K562 (cell line): ENCODE measurements at regions not wholly inside any gene's neighbourhood (a gene's known extent, or its start where the extent isn't known, plus 50 kb on each side); places are given as distances from the start of the nearest gene placed in this dataset.
"Not testable (repeated sequence)": the region's sequence is repeated elsewhere in the genome, so short reads cannot be mapped to it uniquely, and the experiment has no call there.

Experiments
- ATAC-seq: fragments of 200-7000 bp; cut with Tn5 transposase; 3 replicates; pipeline ENCODE4 v1.9.1; 2020; ENCODE audit warnings: moderate library complexity
- BruUV-seq: library from RNA; stranded (reverse); fragments of 400-500 nt; replicated peaks from 2 replicates; lab custom pipeline; 2021; lab: Mats Ljungman, UMichigan
- CTCF ChIA-PET: fragments of 300-600 bp; formaldehyde crosslinking; extraction: SDS; loops from one replicate; lab custom pipeline; 2021; ENCODE audit warnings: low intra/inter-chr PET ratio; lab: Yijun Ruan, JAX
- POLR2A ChIA-PET: fragments of 300-600, 350-650 bp; sonication (Branson Sonifier 250); formaldehyde crosslinking; extraction: SDS; loops from one replicate; lab custom pipeline; 2021; ENCODE audit warnings: antibody characterized with exemption, inconsistent platforms; lab: Yijun Ruan, JAX
- DNase-seq, 4 experiments: peaks; one replicate each; pipeline versions ENCODE4 v3.0.0 to v3.0.0-alpha.2; 2011 to 2018; ENCODE audit warnings: low spot score in 3 of 4, mixed read lengths in 3 of 4; ENCODE audit errors: extremely low read depth in 1 of 4
- FAIRE-seq: peaks from 2 replicates; lab custom pipeline; 2011; peaks lifted over from hg19 to GRCh38; lab: Jason Lieb, UNC
- H2AFZ ChIP-seq: 2 replicates; pipeline ENCODE4 v1.6.0; 2011; ENCODE audit warnings: low read depth, low read length, control low read depth, inconsistent platforms
- H3K27ac ChIP-seq: fragments of 200-600 bp; 3 replicates; pipeline ENCODE4 v1.8.0; 2011; ENCODE audit warnings: low read depth, mild to moderate bottlenecking, control low read depth, inconsistent platforms, low read length, moderate library complexity, mixed read lengths; ENCODE audit errors: extremely low read depth
- H3K27me3 ChIP-seq, 2 experiments: fragments of 300-600 bp in 1 of 2; 2 replicates in 1 of 2; 3 replicates in 1 of 2; pipeline versions ENCODE4 v1.6.0 to v1.8.0; 2011; ENCODE audit warnings: inconsistent platforms in 2 of 2, low read length in 2 of 2, mild to moderate bottlenecking in 1 of 2, mixed read lengths in 1 of 2, moderate library complexity in 1 of 2; ENCODE audit not compliant: control insufficient read depth in 2 of 2, insufficient read depth in 2 of 2
- H3K36me3 ChIP-seq: fragments of 300-600 bp; 3 replicates; pipeline ENCODE4 v1.8.0; 2011; ENCODE audit warnings: mild to moderate bottlenecking, low read length, inconsistent platforms; ENCODE audit not compliant: control insufficient read depth, insufficient read depth
- H3K4me1 ChIP-seq, 2 experiments: fragments of 200-600 bp in 1 of 2; replicated peaks in 1 of 2; 2 replicates in 1 of 2; 3 replicates in 1 of 2; pipeline versions ENCODE4 v1.5.1 to v1.8.0; 2011; ENCODE audit warnings: inconsistent platforms in 2 of 2, low read length in 2 of 2, mild to moderate bottlenecking in 1 of 2, mixed read lengths in 1 of 2, moderate library complexity in 1 of 2; ENCODE audit not compliant: control insufficient read depth in 2 of 2, insufficient read depth in 2 of 2
- H3K4me2 ChIP-seq: 2 replicates; pipeline ENCODE4 v1.6.1; 2011; ENCODE audit warnings: low read length, control low read depth, inconsistent platforms, mixed read lengths; ENCODE audit not compliant: insufficient read depth
- H3K4me3 ChIP-seq: fragments of 200-600 bp; sonication (generic), shearing (Covaris generic); 2 replicates; pipeline ENCODE4 v1.5.1; 2016; ENCODE audit warnings: control low read depth, inconsistent platforms
- H3K79me2 ChIP-seq: fragments of 200-600 bp; 3 replicates; pipeline ENCODE4 v1.8.0; 2011; ENCODE audit warnings: low read length, inconsistent platforms; ENCODE audit not compliant: control insufficient read depth, insufficient read depth
- H3K9ac ChIP-seq, 2 experiments: 2 replicates each; pipeline versions ENCODE4 v1.6.0 to v1.6.1; 2011; ENCODE audit warnings: low read depth in 2 of 2, low read length in 2 of 2, control low read depth in 1 of 2, inconsistent platforms in 1 of 2, mild to moderate bottlenecking in 1 of 2, mixed read lengths in 1 of 2; ENCODE audit not compliant: insufficient read depth in 1 of 2
- H3K9me1 ChIP-seq: one replicate; pipeline ENCODE4 v1.6.0; 2011; ENCODE audit warnings: inconsistent platforms, mild to moderate bottlenecking, low read length, moderate library complexity; ENCODE audit not compliant: control insufficient read depth, insufficient read depth
- H3K9me3 ChIP-seq: replicated peaks from 2 replicates; pipeline ENCODE4 v1.5.1; 2011; ENCODE audit warnings: low read depth, low read length, inconsistent platforms; ENCODE audit not compliant: control insufficient read depth, insufficient read depth
- H4K20me1 ChIP-seq: replicated peaks from 2 replicates; pipeline ENCODE4 v1.6.1; 2011; ENCODE audit warnings: low read length, inconsistent platforms, mixed read lengths; ENCODE audit not compliant: control insufficient read depth, insufficient read depth
- CBX3 ChIP-seq, 2 experiments: IDR thresholded peaks; 1 replicate in 1 of 2; 2 replicates in 1 of 2; pipeline ENCODE4 v1.6.1; 2012; ENCODE audit warnings: inconsistent platforms in 2 of 2, low read length in 2 of 2, borderline replicate concordance in 1 of 2, control low read depth in 1 of 2
- WGBS: fragments of 100-300 bp; shearing (Covaris generic); methylation state at CpG from one replicate; pipeline ENCODE4 v1.1.6; 2016; ENCODE audit warnings: low coverage, mixed read lengths; ENCODE audit not compliant: insufficient coverage; ENCODE audit errors: missing lambda C conversion rate; 5-methylcytosine and 5-hydroxymethylcytosine counted together
- in situ Hi-C: fragments of 300-500 bp; cut with MboI; formaldehyde crosslinking; loops from 4 replicates; pipeline ENCODE4 v1.15.0; 2018; ENCODE audit warnings: inconsistent platforms, mixed read lengths
- intact Hi-C: fragments of 100-400 bp; cut with micrococcal nuclease; formaldehyde crosslinking; loops from 2 replicates; pipeline ENCODE4 v1.14.2; 2022

GRCh38 chr4:49120804-49121203, 134.7 kb downstream of the CWH43 start:
- H3K27ac ChIP-seq, H3K27me3 ChIP-seq, H4K20me1 ChIP-seq, H2AFZ ChIP-seq, intact Hi-C loops, POLR2A ChIA-PET, H3K4me3 ChIP-seq, FAIRE-seq, H3K36me3 ChIP-seq, BruUV-seq, H3K9me3 ChIP-seq, H3K4me2 ChIP-seq, CTCF ChIA-PET, H3K79me2 ChIP-seq, in situ Hi-C loops, H3K9ac ChIP-seq, H3K9me1 ChIP-seq: not testable (repeated sequence)
- peak; percentile 65 for ATAC-seq
- 3% methylated on average over 10 of the region's 10 CpGs for WGBS
- TF ChIP-seq CBX3 (IDR thresholded peaks at IDR 0.05; ENCODE audit: borderline replicate concordance in 1 of 2, low read length in 2 of 2): peak in 1 of 2 experiments; percentile 85; a peak in 1 of 3 replicates
- TF ChIP-seq, all 486 proteins: peak for 1; not testable (repeated sequence) for 485
- DNase-seq, H3K4me1 ChIP-seq: not testable (repeated sequence)

GRCh38 chr4:49126443-49126842, 140.4 kb downstream of the CWH43 start:
- intact Hi-C loops, FAIRE-seq, H3K4me1 ChIP-seq, H3K4me2 ChIP-seq, H3K79me2 ChIP-seq, POLR2A ChIA-PET, H3K27ac ChIP-seq, H3K9me1 ChIP-seq, DNase-seq, in situ Hi-C loops, CTCF ChIA-PET, H3K4me3 ChIP-seq, H3K9ac ChIP-seq, H3K9me3 ChIP-seq, H2AFZ ChIP-seq, H4K20me1 ChIP-seq, ATAC-seq, BruUV-seq, H3K27me3 ChIP-seq, H3K36me3 ChIP-seq: not testable (repeated sequence)
- 2% methylated on average over 3 of the region's 9 CpGs for WGBS

GRCh38 chr4:49126858-49127257, 140.8 kb downstream of the CWH43 start:
- DNase-seq, intact Hi-C loops, H3K9me1 ChIP-seq, H3K36me3 ChIP-seq, H3K9ac ChIP-seq, H3K27ac ChIP-seq, BruUV-seq, POLR2A ChIA-PET, H4K20me1 ChIP-seq, H3K9me3 ChIP-seq, FAIRE-seq, H3K79me2 ChIP-seq, CTCF ChIA-PET, H2AFZ ChIP-seq, in situ Hi-C loops, H3K4me3 ChIP-seq, ATAC-seq, H3K4me1 ChIP-seq, H3K27me3 ChIP-seq, H3K4me2 ChIP-seq: not testable (repeated sequence)
- no CpG with 5 or more reads among the region's 5 CpGs for WGBS

- ATAC-seq, intact Hi-C loops, H3K9me3 ChIP-seq, H3K27me3 ChIP-seq, H3K4me2 ChIP-seq, H3K9me1 ChIP-seq, H3K4me3 ChIP-seq, CTCF ChIA-PET, BruUV-seq, H3K9ac ChIP-seq, H2AFZ ChIP-seq, in situ Hi-C loops, H3K4me1 ChIP-seq, H3K36me3 ChIP-seq, H3K27ac ChIP-seq, H4K20me1 ChIP-seq, DNase-seq, FAIRE-seq, H3K79me2 ChIP-seq, POLR2A ChIA-PET: not testable (repeated sequence)
- WGBS: no CpG with 5 or more reads among the region's 5 CpGs
Observed at GRCh38 chr4:49129385-49129784, 143.3 kb downstream of the CWH43 start.
